ENCODE measurements at regions not wholly inside any gene's neighbourhood (a gene's known extent, or its start where the extent isn't known, plus 50 kb on each side); places are given as distances from the start of the nearest gene placed in this dataset.
"Not testable (repeated sequence)": the region's sequence is repeated elsewhere in the genome, so short reads cannot be mapped to it uniquely, and the experiment has no call there.

DNA sequence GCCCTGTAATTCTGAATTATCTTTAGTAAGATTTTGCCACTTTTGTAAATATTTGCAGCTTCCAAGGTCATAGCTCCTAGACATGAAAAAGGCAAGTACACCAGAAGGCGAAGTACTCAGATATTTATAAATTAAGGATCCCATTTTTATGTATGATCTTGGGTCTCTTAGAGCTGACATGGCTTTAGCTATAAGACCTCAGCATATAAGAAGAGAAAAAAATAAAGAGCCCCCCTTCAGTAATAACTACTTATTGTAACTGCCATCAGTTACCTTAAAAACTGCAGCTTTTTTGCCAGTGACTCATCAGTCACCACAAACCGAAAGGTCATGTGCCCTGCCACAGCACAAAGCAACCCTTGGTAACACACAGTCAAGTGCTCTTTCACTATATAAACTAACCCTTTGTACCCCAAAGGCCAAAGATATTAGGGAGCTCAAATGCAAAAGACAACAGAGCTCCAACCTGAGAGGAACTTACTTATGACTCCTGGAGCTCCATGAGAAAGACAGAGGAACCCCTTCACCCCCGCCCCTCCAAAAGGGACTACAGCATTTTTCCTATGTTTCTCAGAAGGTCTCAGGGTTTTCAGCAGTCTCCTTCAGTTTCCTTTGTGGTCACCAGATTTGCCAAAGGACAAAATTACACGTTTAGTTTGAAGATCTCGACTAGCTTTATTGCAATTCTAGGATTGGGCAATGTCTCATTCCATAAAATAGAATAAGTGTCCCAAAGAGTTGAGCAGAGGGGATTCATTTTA is 219.8 kb upstream of the DUSP10 start (continued):
- TF ChIP-seq, protein P1, sequence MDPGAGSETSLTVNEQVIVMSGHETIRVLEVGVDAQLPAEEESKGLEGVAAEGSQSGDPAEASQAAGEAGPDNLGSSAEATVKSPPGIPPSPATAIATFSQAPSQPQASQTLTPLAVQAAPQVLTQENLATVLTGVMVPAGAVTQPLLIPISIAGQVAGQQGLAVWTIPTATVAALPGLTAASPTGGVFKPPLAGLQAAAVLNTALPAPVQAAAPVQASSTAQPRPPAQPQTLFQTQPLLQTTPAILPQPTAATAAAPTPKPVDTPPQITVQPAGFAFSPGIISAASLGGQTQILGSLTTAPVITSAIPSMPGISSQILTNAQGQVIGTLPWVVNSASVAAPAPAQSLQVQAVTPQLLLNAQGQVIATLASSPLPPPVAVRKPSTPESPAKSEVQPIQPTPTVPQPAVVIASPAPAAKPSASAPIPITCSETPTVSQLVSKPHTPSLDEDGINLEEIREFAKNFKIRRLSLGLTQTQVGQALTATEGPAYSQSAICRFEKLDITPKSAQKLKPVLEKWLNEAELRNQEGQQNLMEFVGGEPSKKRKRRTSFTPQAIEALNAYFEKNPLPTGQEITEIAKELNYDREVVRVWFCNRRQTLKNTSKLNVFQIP (CRISPR knock-in tag; IDR thresholded peaks at IDR 0.05; ENCODE audit: borderline replicate concordance, low read depth), result no peak
- no peak for TF ChIP-seq OSR1 (CRISPR knock-in tag; IDR thresholded peaks at IDR 0.05)
- no peak for TF ChIP-seq ARNTL (CRISPR knock-in tag; IDR thresholded peaks at IDR 0.05; ENCODE audit: borderline replicate concordance, low read depth)
- no peak for TF ChIP-seq ESRRG (CRISPR knock-in tag; IDR thresholded peaks at IDR 0.05)
- no peak for TF ChIP-seq RARB (CRISPR knock-in tag; IDR thresholded peaks at IDR 0.05)
- TF ChIP-seq ZNF70 (CRISPR knock-in tag; IDR thresholded peaks at IDR 0.05), result no peak
- TF ChIP-seq ZNF565 (CRISPR knock-in tag; conservative IDR thresholded peaks at IDR 0.05; ENCODE audit: low read depth), result no peak
- TF ChIP-seq TOX (CRISPR knock-in tag; IDR thresholded peaks at IDR 0.05; ENCODE audit: borderline replicate concordance), result no peak; the same call in none of the 2 replicates
- no peak for TF ChIP-seq GLIS3 (CRISPR knock-in tag; IDR thresholded peaks at IDR 0.05)
- TF ChIP-seq SNAI2 (CRISPR knock-in tag; IDR thresholded peaks at IDR 0.05), result no peak
- no peak for TF ChIP-seq CSDC2 (CRISPR knock-in tag; IDR thresholded peaks at IDR 0.05)

DNA sequence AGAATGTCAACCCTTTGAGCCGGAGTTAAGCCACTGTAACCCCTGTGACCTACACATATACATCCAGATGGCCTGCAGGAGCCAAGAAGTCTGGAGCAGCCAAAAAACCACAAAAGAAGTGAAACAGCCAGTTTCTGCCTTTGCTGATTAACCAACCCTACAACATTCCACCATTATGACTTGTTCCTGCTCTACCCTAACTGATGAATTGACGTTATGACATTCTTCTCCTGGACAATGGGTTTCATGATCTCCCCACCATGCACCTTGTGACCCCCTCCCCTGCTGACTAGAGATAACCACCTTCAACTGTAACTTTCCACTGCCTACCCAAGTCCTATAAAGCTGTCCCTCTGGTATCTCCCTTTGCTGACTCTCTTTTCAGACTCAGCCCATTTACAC is 216.3 kb upstream of the DUSP10 start:
- not testable (repeated sequence) for ATAC-seq

DNA sequence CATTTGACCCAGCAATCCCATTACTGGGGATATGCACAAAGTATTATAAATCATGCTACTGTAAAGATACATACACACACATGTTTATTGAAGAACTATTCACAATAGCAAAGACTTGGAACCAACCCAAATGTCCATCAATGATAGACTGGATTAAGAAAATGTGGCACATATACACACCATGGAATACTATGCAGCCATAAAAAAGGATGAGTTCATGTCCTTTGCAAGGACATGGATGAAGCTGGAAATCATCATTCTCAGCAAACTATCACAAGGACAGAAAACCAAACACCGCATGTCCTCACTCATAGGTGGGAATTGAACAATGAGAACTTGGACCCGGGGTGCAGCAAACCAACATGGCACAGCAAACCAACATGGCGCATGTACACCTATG is 215.5 kb upstream of the DUSP10 start:
- ATAC-seq, result not testable (repeated sequence)

DNA sequence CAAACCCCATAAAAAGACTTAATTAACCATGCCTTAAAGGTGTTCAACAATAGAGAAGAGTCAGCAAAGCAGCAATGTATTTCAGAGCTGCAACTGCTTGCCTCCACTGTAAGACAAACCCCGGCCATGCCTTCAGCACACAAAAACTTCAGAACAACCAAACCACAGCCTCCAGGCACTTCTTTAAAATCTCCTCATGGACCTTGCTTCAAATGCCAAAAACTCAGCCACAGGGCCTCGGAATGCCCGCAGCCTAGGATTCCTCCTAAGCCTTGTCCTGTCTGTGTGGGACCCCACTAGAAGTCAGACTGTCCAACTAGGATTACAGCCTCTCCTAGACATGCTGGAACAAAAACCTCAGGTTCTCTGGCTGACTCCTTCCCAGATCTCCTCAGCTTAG is 208.1 kb upstream of the DUSP10 start:
- no peak for ATAC-seq
- TF ChIP-seq BACH2 (CRISPR knock-in tag; IDR thresholded peaks at IDR 0.05; ENCODE audit: borderline replicate concordance) (no peak), ISL1 (CRISPR knock-in tag; IDR thresholded peaks at IDR 0.05) (no peak), ZFP30 (CRISPR knock-in tag; IDR thresholded peaks at IDR 0.05) (no peak), TOX (CRISPR knock-in tag; IDR thresholded peaks at IDR 0.05; ENCODE audit: borderline replicate concordance) (no peak), ZNF70 (CRISPR knock-in tag; IDR thresholded peaks at IDR 0.05) (no peak), GLIS3 (CRISPR knock-in tag; IDR thresholded peaks at IDR 0.05) (no peak)
- TF ChIP-seq, protein P2, sequence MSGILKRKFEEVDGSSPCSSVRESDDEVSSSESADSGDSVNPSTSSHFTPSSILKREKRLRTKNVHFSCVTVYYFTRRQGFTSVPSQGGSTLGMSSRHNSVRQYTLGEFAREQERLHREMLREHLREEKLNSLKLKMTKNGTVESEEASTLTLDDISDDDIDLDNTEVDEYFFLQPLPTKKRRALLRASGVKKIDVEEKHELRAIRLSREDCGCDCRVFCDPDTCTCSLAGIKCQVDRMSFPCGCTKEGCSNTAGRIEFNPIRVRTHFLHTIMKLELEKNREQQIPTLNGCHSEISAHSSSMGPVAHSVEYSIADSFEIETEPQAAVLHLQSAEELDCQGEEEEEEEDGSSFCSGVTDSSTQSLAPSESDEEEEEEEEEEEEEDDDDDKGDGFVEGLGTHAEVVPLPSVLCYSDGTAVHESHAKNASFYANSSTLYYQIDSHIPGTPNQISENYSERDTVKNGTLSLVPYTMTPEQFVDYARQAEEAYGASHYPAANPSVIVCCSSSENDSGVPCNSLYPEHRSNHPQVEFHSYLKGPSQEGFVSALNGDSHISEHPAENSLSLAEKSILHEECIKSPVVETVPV (CRISPR knock-in tag; IDR thresholded peaks at IDR 0.05), result no peak
- TF ChIP-seq, protein P3, sequence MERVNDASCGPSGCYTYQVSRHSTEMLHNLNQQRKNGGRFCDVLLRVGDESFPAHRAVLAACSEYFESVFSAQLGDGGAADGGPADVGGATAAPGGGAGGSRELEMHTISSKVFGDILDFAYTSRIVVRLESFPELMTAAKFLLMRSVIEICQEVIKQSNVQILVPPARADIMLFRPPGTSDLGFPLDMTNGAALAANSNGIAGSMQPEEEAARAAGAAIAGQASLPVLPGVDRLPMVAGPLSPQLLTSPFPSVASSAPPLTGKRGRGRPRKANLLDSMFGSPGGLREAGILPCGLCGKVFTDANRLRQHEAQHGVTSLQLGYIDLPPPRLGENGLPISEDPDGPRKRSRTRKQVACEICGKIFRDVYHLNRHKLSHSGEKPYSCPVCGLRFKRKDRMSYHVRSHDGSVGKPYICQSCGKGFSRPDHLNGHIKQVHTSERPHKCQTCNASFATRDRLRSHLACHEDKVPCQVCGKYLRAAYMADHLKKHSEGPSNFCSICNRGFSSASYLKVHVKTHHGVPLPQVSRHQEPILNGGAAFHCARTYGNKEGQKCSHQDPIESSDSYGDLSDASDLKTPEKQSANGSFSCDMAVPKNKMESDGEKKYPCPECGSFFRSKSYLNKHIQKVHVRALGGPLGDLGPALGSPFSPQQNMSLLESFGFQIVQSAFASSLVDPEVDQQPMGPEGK (CRISPR knock-in tag; IDR thresholded peaks at IDR 0.05; ENCODE audit: borderline replicate concordance), result no peak

DNA sequence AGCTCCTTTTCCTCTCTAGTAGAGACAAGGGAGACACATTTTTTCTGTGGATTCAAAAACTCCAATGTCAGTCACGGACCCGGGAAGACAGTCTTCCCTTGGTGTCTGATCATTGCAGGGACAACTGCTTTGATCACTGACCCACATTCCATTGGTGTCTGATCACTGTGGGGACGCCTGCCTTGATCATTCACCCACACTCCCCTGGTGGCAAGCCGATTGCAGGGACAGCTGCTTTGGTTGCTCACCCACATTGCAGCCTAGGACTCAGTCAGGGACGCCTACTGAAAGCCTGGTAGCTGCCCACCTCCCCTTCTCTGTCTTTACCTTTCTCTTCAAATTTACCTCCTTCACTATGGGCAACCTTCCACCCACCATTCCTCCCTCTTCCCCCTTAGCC is 206.6 kb upstream of the DUSP10 start:
- TF ChIP-seq ESRRG (CRISPR knock-in tag; IDR thresholded peaks at IDR 0.05) (no peak), CSDC2 (CRISPR knock-in tag; IDR thresholded peaks at IDR 0.05) (no peak), OSR1 (CRISPR knock-in tag; IDR thresholded peaks at IDR 0.05) (no peak), RARB (CRISPR knock-in tag; IDR thresholded peaks at IDR 0.05) (no peak), TOX (CRISPR knock-in tag; IDR thresholded peaks at IDR 0.05; ENCODE audit: borderline replicate concordance) (no peak), BACH2 (CRISPR knock-in tag; IDR thresholded peaks at IDR 0.05; ENCODE audit: borderline replicate concordance) (no peak)
- no peak for ATAC-seq

DNA sequence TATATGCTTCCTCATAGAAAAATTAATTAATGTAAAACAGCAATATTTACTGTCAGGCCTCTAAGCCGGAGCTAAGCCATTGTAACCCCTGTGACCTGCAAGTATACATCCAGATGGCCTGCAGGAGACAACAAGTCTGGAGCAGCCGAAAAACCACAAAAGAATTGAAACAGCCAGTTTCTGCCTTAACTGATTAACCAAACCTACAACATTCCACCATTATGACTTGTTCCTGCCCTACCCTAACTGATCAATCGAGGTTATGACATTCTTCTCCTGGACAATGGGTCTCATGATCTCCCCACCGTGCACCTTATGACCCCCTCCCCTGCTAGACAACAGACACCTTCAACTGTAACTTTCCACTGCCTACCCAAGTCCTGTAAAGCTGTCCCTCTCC is 205.8 kb upstream of the DUSP10 start:
- no peak for ATAC-seq
- TF ChIP-seq ARNTL (CRISPR knock-in tag; IDR thresholded peaks at IDR 0.05; ENCODE audit: borderline replicate concordance, low read depth) (no peak), CSDC2 (CRISPR knock-in tag; IDR thresholded peaks at IDR 0.05) (no peak), ZNF8 (CRISPR knock-in tag; IDR thresholded peaks at IDR 0.05) (no peak), ESRRG (CRISPR knock-in tag; IDR thresholded peaks at IDR 0.05) (no peak), ZFP30 (CRISPR knock-in tag; IDR thresholded peaks at IDR 0.05) (no peak), TOX (CRISPR knock-in tag; IDR thresholded peaks at IDR 0.05; ENCODE audit: borderline replicate concordance) (no peak), RARB (CRISPR knock-in tag; IDR thresholded peaks at IDR 0.05) (no peak)
- TF ChIP-seq, protein P4, sequence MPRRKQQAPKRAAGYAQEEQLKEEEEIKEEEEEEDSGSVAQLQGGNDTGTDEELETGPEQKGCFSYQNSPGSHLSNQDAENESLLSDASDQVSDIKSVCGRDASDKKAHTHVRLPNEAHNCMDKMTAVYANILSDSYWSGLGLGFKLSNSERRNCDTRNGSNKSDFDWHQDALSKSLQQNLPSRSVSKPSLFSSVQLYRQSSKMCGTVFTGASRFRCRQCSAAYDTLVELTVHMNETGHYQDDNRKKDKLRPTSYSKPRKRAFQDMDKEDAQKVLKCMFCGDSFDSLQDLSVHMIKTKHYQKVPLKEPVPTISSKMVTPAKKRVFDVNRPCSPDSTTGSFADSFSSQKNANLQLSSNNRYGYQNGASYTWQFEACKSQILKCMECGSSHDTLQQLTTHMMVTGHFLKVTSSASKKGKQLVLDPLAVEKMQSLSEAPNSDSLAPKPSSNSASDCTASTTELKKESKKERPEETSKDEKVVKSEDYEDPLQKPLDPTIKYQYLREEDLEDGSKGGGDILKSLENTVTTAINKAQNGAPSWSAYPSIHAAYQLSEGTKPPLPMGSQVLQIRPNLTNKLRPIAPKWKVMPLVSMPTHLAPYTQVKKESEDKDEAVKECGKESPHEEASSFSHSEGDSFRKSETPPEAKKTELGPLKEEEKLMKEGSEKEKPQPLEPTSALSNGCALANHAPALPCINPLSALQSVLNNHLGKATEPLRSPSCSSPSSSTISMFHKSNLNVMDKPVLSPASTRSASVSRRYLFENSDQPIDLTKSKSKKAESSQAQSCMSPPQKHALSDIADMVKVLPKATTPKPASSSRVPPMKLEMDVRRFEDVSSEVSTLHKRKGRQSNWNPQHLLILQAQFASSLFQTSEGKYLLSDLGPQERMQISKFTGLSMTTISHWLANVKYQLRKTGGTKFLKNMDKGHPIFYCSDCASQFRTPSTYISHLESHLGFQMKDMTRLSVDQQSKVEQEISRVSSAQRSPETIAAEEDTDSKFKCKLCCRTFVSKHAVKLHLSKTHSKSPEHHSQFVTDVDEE (CRISPR knock-in tag; IDR thresholded peaks at IDR 0.05), result no peak
- TF ChIP-seq, protein P3 (CRISPR knock-in tag; IDR thresholded peaks at IDR 0.05; ENCODE audit: borderline replicate concordance), result no peak

Measured in SK-N-SH treated with all-trans-retinoic acid at 6 μM for 48 hours (cell line).